ENCODE measurements at regions not wholly inside any gene's neighbourhood (a gene's known extent, or its start where the extent isn't known, plus 50 kb on each side); places are given as distances from the start of the nearest gene placed in this dataset.

- Histone ChIP-seq H3K27ac (no peak overlapping the region), H3K9ac (no peak overlapping the region), H4K20me1 (ENCODE audit: low read depth) (no peaks in the 10 kb centered on the region), H2AFZ (replicated peaks) (no peak overlapping the region), H3K4me1 (no peaks in the 10 kb centered on the region), H3K4me2 (no peak overlapping the region), H3K79me2 (ENCODE audit: low read depth) (no peaks in the 10 kb centered on the region), H3K36me3 (no peaks in the 10 kb centered on the region), H3K4me3 (no peak overlapping the region), H3K9me3 (ENCODE audit: low read depth) (no peaks in the 10 kb centered on the region), H3K27me3 (no peaks in the 10 kb centered on the region), H3F3A (ENCODE audit: low read depth) (peaks cover 3% of the 10 kb centered on the region)
- Mint-ChIP-seq H3K9me3 (peaks cover 2% of the 10 kb centered on the region), H3K36me3 (no peaks in the 10 kb centered on the region), H3K4me1 (peaks cover 13% of the 10 kb centered on the region), H3K4me3 (no peak overlapping the region), H3K27ac (no peak overlapping the region), H3K27me3 (ENCODE audit: insufficient read depth, low read depth) (no peaks in the 10 kb centered on the region)
- no peak for DNase-seq (ENCODE audit: low spot score)
- TF ChIP-seq EZH2 (IDR thresholded peaks at IDR 0.05) (no peak), CTCF (IDR thresholded peaks at IDR 0.05) (no peak), EZH2phosphoT487 (IDR thresholded peaks at IDR 0.05) (no peak)
These were observed 72.2 kb downstream of the TMEM18 start for GRCh38 chr2:604854-605524.

GRCh38 chr2:604385-604784 lies 72.8 kb downstream of the TMEM18 start:
- Histone ChIP-seq H3K9ac (no peak overlapping the region), H4K20me1 (ENCODE audit: low read depth) (no peaks in the 10 kb centered on the region), H3K36me3 (no peaks in the 10 kb centered on the region), H2AFZ (replicated peaks) (no peak overlapping the region), H3K4me2 (no peak overlapping the region), H3K27me3 (no peaks in the 10 kb centered on the region), H3K79me2 (ENCODE audit: low read depth) (no peaks in the 10 kb centered on the region), H3K27ac (no peak overlapping the region), H3F3A (ENCODE audit: low read depth) (peaks cover 3% of the 10 kb centered on the region), H3K9me3 (ENCODE audit: low read depth) (no peaks in the 10 kb centered on the region), H3K4me1 (no peaks in the 10 kb centered on the region), H3K4me3 (no peak overlapping the region)
- no peak for DNase-seq (ENCODE audit: low spot score)
- H3K9me3 Mint-ChIP-seq, result peaks cover 2% of the 10 kb centered on the region
- H3K27ac Mint-ChIP-seq, result peak overlapping the region; percentile 67
- H3K4me3 Mint-ChIP-seq, result no peak overlapping the region
- H3K4me1 Mint-ChIP-seq, result peaks cover 12% of the 10 kb centered on the region
- no peaks in the 10 kb centered on the region for H3K36me3 Mint-ChIP-seq
- peaks cover 2% of the 10 kb centered on the region for H3K27me3 Mint-ChIP-seq (ENCODE audit: insufficient read depth, low read depth)
- TF ChIP-seq CTCF (IDR thresholded peaks at IDR 0.05) (no peak), EZH2phosphoT487 (IDR thresholded peaks at IDR 0.05) (no peak), EZH2 (IDR thresholded peaks at IDR 0.05) (no peak)

GRCh38 chr2:603869-604268 lies 73.3 kb downstream of the TMEM18 start:
- Histone ChIP-seq H3K4me2 (no peak overlapping the region), H3K36me3 (no peaks in the 10 kb centered on the region), H3K27me3 (no peaks in the 10 kb centered on the region), H3F3A (ENCODE audit: low read depth) (peaks cover 3% of the 10 kb centered on the region), H3K4me1 (no peaks in the 10 kb centered on the region), H3K9ac (no peak overlapping the region), H2AFZ (replicated peaks) (no peak overlapping the region), H3K9me3 (ENCODE audit: low read depth) (no peaks in the 10 kb centered on the region), H3K4me3 (no peak overlapping the region), H4K20me1 (ENCODE audit: low read depth) (no peaks in the 10 kb centered on the region), H3K79me2 (ENCODE audit: low read depth) (no peaks in the 10 kb centered on the region), H3K27ac (no peak overlapping the region)
- Mint-ChIP-seq H3K36me3 (no peaks in the 10 kb centered on the region), H3K4me3 (no peak overlapping the region), H3K27ac (peak overlapping the region; percentile 67), H3K9me3 (peaks cover 2% of the 10 kb centered on the region), H3K4me1 (peaks cover 13% of the 10 kb centered on the region), H3K27me3 (ENCODE audit: insufficient read depth, low read depth) (peaks cover 2% of the 10 kb centered on the region)
- no peak for TF ChIP-seq CTCF (IDR thresholded peaks at IDR 0.05)
- TF ChIP-seq EZH2phosphoT487 (IDR thresholded peaks at IDR 0.05), result no peak
- no peak for TF ChIP-seq EZH2 (IDR thresholded peaks at IDR 0.05)
- no peak for DNase-seq (ENCODE audit: low spot score)
